SJSA1 (cell line): ENCODE measurements at regions not wholly inside any gene's neighbourhood (a gene's known extent, or its start where the extent isn't known, plus 50 kb on each side); places are given as distances from the start of the nearest gene placed in this dataset.

Experiments used
- DNase-seq, 2 experiments: peaks; one replicate each; pipeline ENCODE4 v3.0.0-alpha.2; 2015 to 2020; ENCODE audit warnings: low spot score in 2 of 2, low read depth in 1 of 2
- H3K27ac ChIP-seq: fragments of 250-450 bp; sonication (Bioruptor Pico); 2 replicates; pipeline ENCODE4 v1.5.1; 2020; ENCODE audit warnings: mild to moderate bottlenecking, moderate library complexity
- H3K27me3 ChIP-seq: fragments of 250-450 bp; sonication (Bioruptor Pico); replicated peaks from 2 replicates; pipeline ENCODE4 v1.5.1; 2020; ENCODE audit warnings: mild to moderate bottlenecking, moderate library complexity
- H3K36me3 ChIP-seq: fragments of 250-450 bp; sonication (Bioruptor Pico); 2 replicates; pipeline ENCODE4 v1.5.1; 2020; ENCODE audit warnings: mild to moderate bottlenecking
- H3K4me1 ChIP-seq: fragments of 250-450 bp; sonication (Bioruptor Pico); replicated peaks from 2 replicates; pipeline ENCODE4 v1.6.1; 2021; ENCODE audit warnings: mild to moderate bottlenecking
- H3K4me3 ChIP-seq: fragments of 250-450 bp; sonication (Bioruptor Pico); 2 replicates; pipeline ENCODE4 v1.5.1; 2020; ENCODE audit warnings: mild to moderate bottlenecking
- H3K9me3 ChIP-seq: fragments of 250-450 bp; sonication (Bioruptor Pico); replicated peaks from 2 replicates; pipeline ENCODE4 v1.5.1; 2020; ENCODE audit warnings: mild to moderate bottlenecking

GRCh38 chr16:26901196-26901861 is 165.4 kb upstream of the C16orf82 start:
- no peak overlapping the region for H3K27ac ChIP-seq

GRCh38 chr16:26901983-26902382 is 164.7 kb upstream of the C16orf82 start:
- Histone ChIP-seq H3K27ac (no peak overlapping the region), H3K4me3 (no peak overlapping the region), H3K9me3 (no peaks in the 10 kb centered on the region), H3K4me1 (no peaks in the 10 kb centered on the region), H3K36me3 (no peaks in the 10 kb centered on the region), H3K27me3 (no peaks in the 10 kb centered on the region; the same call in 1 of the 2 replicates)
- DNase-seq = no peak

More at GRCh38 chr16:26901196-26901861, 165.4 kb upstream of the C16orf82 start:
- H3K9me3 ChIP-seq = no peaks in the 10 kb centered on the region
- H3K36me3 ChIP-seq = no peaks in the 10 kb centered on the region
- DNase-seq = no peak
- H3K4me3 ChIP-seq = no peak overlapping the region
- H3K27me3 ChIP-seq = no peaks in the 10 kb centered on the region; the same call in 1 of the 2 replicates
- H3K4me1 ChIP-seq = no peaks in the 10 kb centered on the region

DNA sequence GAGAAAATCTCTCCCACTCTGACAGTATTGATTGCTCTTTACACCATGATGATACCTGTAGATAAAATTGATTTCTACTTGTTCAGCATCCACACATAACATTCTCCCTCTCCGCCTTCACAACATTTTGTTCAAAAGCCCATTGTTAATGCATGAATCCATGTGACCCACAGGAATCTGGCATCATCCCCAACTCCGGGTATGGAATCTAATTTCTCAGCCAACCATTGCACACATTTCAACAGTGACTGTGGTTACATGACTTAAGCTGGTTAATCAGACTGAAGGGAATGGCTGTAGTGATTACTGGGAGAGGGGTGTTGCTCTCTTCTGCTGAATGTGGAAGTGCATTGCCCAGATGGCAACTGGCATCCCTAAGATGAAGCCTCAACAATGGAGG is 161.4 kb upstream of the C16orf82 start:
- DNase-seq = no peak
- H3K27ac ChIP-seq = no peak overlapping the region
- H3K9me3 ChIP-seq = no peaks in the 10 kb centered on the region

GRCh38 chr16:26909623-26910022 is 157.1 kb upstream of the C16orf82 start:
- Histone ChIP-seq H3K36me3 (no peaks in the 10 kb centered on the region), H3K27me3 (no peaks in the 10 kb centered on the region; the same call in 1 of the 2 replicates), H3K4me1 (no peaks in the 10 kb centered on the region), H3K27ac (no peak overlapping the region), H3K9me3 (no peaks in the 10 kb centered on the region), H3K4me3 (no peak overlapping the region)
- no peak for DNase-seq

More for the DNA sequence above, 161.4 kb upstream of the C16orf82 start:
- H3K4me1 ChIP-seq = no peaks in the 10 kb centered on the region
- H3K4me3 ChIP-seq = no peak overlapping the region
- no peaks in the 10 kb centered on the region for H3K36me3 ChIP-seq
- no peaks in the 10 kb centered on the region; the same call in 1 of the 2 replicates for H3K27me3 ChIP-seq

- no peaks in the 10 kb centered on the region for H3K36me3 ChIP-seq
- no peaks in the 10 kb centered on the region; the same call in 1 of the 2 replicates for H3K27me3 ChIP-seq
- H3K4me3 ChIP-seq = no peak overlapping the region
- H3K4me1 ChIP-seq = no peaks in the 10 kb centered on the region
- no peak overlapping the region for H3K27ac ChIP-seq
- no peak for DNase-seq
- no peaks in the 10 kb centered on the region for H3K9me3 ChIP-seq
These were observed 155.3 kb upstream of the C16orf82 start for GRCh38 chr16:26911436-26911835.

DNA sequence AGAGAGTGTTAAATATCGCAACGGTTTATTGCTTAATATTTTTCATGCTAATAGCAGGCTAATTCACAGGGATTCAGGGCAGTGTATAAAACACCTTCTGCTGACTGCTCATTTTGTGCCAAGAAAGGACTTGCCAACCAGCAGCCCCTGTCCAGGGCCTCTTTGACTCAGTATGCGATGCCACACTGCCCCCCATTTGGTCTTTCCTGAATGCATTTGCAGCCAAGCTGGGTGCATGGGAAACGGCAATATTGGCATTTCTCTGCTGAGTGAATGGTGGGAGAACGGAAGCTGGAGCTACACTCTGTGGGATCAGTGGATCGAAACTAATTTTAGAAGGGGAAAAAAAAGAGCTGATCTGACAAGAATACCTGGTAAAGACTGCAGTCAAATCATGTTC is 152.9 kb upstream of the C16orf82 start:
- no peaks in the 10 kb centered on the region for H3K27me3 ChIP-seq
- no peaks in the 10 kb centered on the region for H3K36me3 ChIP-seq
- H3K27ac ChIP-seq = no peak overlapping the region
- H3K4me3 ChIP-seq = no peak overlapping the region
- H3K9me3 ChIP-seq = no peaks in the 10 kb centered on the region
- DNase-seq = no peak
- no peaks in the 10 kb centered on the region for H3K4me1 ChIP-seq

DNA sequence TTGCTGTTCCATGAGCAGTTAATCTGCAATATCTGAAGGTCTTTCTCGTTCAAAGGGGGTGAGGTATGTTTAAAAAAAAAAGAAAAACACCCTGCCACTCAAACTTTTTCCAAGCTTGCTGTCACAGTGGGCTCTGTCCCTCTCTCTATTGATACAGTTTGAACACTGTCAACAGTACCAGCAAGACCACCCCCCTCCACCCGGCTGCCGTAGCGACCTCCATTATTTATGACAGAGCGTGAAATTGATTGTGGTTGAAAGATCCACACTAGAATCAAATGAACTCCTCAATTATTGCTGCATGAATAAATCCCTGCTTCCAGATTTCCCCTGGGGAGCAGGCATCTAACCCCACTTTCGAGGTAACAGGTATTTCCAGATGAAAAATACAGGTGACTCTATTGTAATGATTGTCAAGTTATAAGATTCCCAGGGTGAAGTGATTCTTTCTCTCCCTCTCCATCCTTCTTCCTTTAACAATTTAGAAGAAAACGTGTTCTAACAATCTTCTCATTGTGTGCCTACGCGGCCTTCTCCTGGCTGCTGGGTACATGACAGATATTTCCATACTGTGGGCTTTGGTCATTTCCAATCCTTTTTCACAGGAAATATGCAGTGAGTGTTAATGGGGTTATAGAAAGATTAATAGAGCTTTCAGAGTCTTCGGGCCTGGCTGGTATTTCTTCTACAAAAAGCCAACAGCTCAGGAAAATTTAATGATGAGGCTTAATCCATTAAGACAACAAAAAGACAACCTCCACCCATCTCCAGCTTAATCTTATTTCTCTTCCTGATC is 135.7 kb upstream of the C16orf82 start:
- Histone ChIP-seq H3K9me3 (no peaks in the 10 kb centered on the region), H3K36me3 (no peaks in the 10 kb centered on the region), H3K4me1 (no peaks in the 10 kb centered on the region), H3K4me3 (no peak overlapping the region), H3K27me3 (no peaks in the 10 kb centered on the region), H3K27ac (no peak overlapping the region)
- no peak for DNase-seq

DNA sequence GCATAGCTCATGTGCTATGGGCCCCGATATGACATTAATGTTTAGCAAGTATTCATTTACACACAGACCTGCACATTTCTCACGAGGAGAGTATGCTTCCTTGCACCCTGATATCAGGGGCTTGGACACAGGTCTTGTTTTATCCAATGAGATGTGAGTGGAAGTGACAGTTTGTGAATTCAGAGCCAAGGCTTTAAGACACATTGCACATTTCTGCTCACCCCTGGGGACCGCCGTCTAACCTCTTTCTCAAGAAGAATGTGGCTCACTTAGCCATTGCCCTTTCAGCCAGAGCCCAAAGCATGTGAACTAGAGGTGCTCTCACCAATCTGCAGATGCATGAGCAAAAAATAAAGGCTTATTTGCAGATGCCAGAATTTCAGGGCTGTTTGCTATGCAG is 116.1 kb upstream of the C16orf82 start:
- no peak overlapping the region for H3K4me3 ChIP-seq

DNA sequence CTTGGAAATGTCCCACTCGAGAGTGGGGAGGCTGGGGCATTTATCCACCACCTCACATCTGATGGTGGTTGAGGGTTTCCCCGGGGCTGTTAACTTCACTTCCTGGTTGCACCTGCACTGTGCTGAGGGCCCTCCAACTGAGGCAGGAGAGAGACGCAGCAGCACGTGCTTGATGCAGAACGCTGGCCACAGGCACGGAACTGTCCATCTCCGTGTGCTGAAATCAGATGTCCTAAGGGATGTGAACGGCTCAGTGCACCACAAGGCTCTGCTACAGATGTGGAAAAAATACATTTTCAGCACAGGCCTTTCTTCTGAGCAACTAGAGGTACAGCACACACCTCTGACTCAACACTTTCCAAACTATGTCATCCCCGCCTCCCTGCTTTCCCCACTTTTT is 114.8 kb upstream of the C16orf82 start:
- DNase-seq = no peak

More for the DNA sequence above, 116.1 kb upstream of the C16orf82 start:
- Histone ChIP-seq H3K27me3 (peaks cover 10% of the 10 kb centered on the region; the same call in 1 of the 2 replicates), H3K27ac (no peak overlapping the region), H3K9me3 (no peaks in the 10 kb centered on the region), H3K4me1 (no peaks in the 10 kb centered on the region), H3K36me3 (no peaks in the 10 kb centered on the region)
- DNase-seq = no peak

GRCh38 chr16:26952411-26952810 is 114.3 kb upstream of the C16orf82 start:
- H3K4me1 ChIP-seq = no peaks in the 10 kb centered on the region
- H3K36me3 ChIP-seq = no peaks in the 10 kb centered on the region
- DNase-seq = no peak
- no peak overlapping the region for H3K4me3 ChIP-seq
- no peaks in the 10 kb centered on the region for H3K9me3 ChIP-seq
- no peak overlapping the region for H3K27ac ChIP-seq
- peaks cover 7% of the 10 kb centered on the region; the same call in 1 of the 2 replicates for H3K27me3 ChIP-seq

More for the DNA sequence above, 114.8 kb upstream of the C16orf82 start:
- Histone ChIP-seq H3K27me3 (peaks cover 7% of the 10 kb centered on the region; the same call in 1 of the 2 replicates), H3K4me1 (no peaks in the 10 kb centered on the region), H3K36me3 (no peaks in the 10 kb centered on the region), H3K4me3 (no peak overlapping the region), H3K27ac (no peak overlapping the region), H3K9me3 (no peaks in the 10 kb centered on the region)

DNA sequence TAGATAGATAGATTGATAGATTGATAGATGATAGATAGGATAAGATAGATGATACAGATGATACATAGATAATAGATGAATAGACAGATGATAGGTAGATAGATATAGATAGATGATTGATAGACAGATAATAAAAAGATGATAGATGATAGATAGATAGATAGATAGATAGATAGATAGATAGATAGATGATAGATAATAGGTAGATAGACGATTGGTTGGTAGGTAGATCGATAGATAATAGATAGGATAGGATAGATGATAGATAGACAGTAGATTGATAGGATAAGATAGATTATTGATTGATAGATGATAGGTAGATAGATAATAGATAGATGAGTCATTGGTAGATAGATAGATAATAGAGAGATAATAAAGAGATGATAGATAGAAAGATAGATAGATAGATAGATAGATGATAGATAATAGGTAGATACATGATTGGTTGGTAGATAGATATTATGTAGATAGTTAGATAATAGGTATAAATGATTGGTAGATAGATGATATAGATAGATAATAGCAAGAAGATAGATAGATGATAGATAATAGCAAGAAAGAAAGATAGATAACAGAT is 109.4 kb upstream of the C16orf82 start:
- Histone ChIP-seq H3K9me3 (no peaks in the 10 kb centered on the region), H3K36me3 (no peaks in the 10 kb centered on the region), H3K27ac (no peak overlapping the region), H3K4me3 (no peak overlapping the region), H3K27me3 (no peaks in the 10 kb centered on the region), H3K4me1 (no peaks in the 10 kb centered on the region)
- no peak for DNase-seq

DNA sequence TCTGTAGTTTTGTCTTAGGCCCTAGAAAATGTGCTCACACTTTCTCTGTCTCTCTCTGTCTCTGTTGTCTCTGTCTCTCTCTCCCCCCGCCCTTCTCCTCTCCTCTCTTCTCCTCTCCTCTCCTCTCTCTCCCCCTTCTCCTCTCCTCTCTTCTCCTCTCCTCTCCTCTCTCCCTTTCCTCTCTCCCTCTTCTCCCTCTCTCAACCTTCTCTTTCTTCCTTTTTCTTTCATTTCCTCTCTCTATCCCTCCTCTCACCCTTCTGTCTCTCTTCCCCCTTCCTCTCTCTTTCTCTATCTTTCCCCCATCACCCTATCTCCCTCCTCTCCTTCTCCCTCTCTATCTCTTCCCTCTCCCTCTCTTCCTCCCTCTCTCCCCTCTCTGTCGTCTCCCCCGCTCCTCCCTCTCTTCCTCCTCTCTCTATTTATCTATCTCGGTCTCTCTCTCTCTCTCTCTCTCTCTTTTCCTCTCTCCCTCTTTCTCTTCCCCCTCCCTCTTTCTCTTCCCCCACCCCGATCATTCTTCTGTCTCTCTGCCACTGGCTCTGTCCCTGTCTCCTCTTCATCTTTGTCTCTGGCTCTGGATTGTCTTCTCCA is 107.2 kb upstream of the C16orf82 start:
- no peaks in the 10 kb centered on the region for H3K27me3 ChIP-seq
- H3K9me3 ChIP-seq = no peaks in the 10 kb centered on the region
- no peak overlapping the region for H3K4me3 ChIP-seq
- no peaks in the 10 kb centered on the region for H3K4me1 ChIP-seq
- no peak for DNase-seq
- H3K27ac ChIP-seq = no peak overlapping the region
- no peaks in the 10 kb centered on the region for H3K36me3 ChIP-seq

DNA sequence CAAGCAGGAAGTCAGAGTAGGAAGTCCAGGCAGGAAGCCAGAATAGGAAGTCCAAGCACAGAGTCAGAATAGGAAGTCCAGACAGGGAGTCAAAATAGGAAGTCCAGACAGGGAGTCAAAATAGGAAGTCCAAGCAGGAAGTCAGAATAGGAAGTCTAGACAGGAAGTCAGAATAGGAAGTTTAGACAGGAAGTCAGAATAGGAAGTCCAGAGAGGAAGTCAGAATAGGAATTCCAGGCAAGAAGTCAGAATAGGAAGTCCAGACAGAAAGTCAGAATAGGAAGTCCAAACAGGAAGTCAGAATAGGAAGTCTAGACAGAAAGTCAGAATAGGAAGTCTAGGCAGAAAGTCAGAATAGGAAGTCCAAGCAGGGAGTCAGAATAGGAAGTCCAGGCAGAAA is 105.3 kb upstream of the C16orf82 start:
- Histone ChIP-seq H3K27me3 (no peaks in the 10 kb centered on the region), H3K4me1 (no peaks in the 10 kb centered on the region), H3K4me3 (no peak overlapping the region), H3K9me3 (no peaks in the 10 kb centered on the region), H3K27ac (no peak overlapping the region), H3K36me3 (no peaks in the 10 kb centered on the region)
- DNase-seq = no peak

DNA sequence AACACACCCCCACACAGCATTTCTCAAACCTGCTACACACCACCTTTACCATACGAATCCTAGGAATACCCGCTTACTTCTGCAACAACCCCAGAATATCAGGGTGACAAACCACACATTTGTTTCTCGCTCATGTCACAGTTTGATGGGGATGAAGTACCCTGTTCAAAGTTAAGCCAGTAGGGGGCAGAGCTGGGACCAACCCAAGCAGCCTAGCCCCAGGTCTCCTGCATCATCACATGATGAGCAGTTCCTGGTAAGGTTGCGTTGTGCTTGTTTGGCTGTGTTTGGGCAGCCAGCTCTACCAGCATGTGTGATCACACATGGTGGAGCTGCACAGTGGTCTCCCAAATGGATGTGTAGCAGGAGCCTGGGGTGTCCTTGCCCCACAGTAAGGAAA is 103.6 kb upstream of the C16orf82 start:
- Histone ChIP-seq H3K36me3 (no peaks in the 10 kb centered on the region), H3K27me3 (no peaks in the 10 kb centered on the region), H3K27ac (no peak overlapping the region), H3K9me3 (no peaks in the 10 kb centered on the region), H3K4me1 (no peaks in the 10 kb centered on the region), H3K4me3 (no peak overlapping the region)
- DNase-seq = no peak
